RWPE2 (cell line): ENCODE measurements at regions not wholly inside any gene's neighbourhood (a gene's known extent, or its start where the extent isn't known, plus 50 kb on each side); places are given as distances from the start of the nearest gene placed in this dataset.

ENCODE experiments used
- ATAC-seq: fragments of 200-7000 bp; cut with Tn5 transposase; 3 replicates; pipeline ENCODE4 v1.9.1; 2021; ENCODE audit warnings: low read depth
- DNase-seq: peaks from one replicate; pipeline ENCODE4 v3.0.0-alpha.2; 2020; ENCODE audit warnings: low spot score
- H3K27ac ChIP-seq: fragments of 450-650 bp; 2 replicates; pipeline ENCODE4 v1.5.1; 2017; ENCODE audit warnings: mild to moderate bottlenecking; ENCODE audit not compliant: poor library complexity, severe bottlenecking
- H3K27me3 ChIP-seq: fragments of 250-450 bp; sonication (Bioruptor Pico); 2 replicates; pipeline ENCODE4 v1.5.1; 2021; ENCODE audit warnings: mild to moderate bottlenecking, moderate library complexity; ENCODE audit not compliant: insufficient read depth, poor library complexity, severe bottlenecking
- H3K36me3 ChIP-seq: fragments of 250-450 bp; sonication (Bioruptor Pico); 2 replicates; pipeline ENCODE4 v1.5.1; 2020; ENCODE audit warnings: low read depth, mild to moderate bottlenecking, moderate library complexity
- H3K4me1 ChIP-seq: fragments of 250-450 bp; sonication (Bioruptor Pico); 2 replicates; pipeline ENCODE4 v1.5.1; 2021; ENCODE audit warnings: mild to moderate bottlenecking, moderate library complexity; ENCODE audit not compliant: insufficient read depth, poor library complexity, severe bottlenecking
- H3K4me3 ChIP-seq: fragments of 250-450 bp; sonication (Bioruptor Pico); 2 replicates; pipeline ENCODE4 v1.5.1; 2021; ENCODE audit warnings: mild to moderate bottlenecking, moderate library complexity; ENCODE audit not compliant: severe bottlenecking
- H3K9me3 ChIP-seq: fragments of 250-450 bp; sonication (Bioruptor Pico); 2 replicates; pipeline ENCODE4 v1.5.1; 2021; ENCODE audit warnings: mild to moderate bottlenecking, moderate library complexity; ENCODE audit not compliant: severe bottlenecking
- TF ChIP-seq, protein P1 (sequence below): fragments of 450-650 bp; IDR thresholded peaks from one replicate; pipeline ENCODE4 v1.5.1; 2017; ENCODE audit warnings: mild to moderate bottlenecking, moderate library complexity; ENCODE audit not compliant: poor library complexity, severe bottlenecking

GRCh38 chr2:59924346-59924745 is 629.1 kb downstream of the BCL11A start:
- no peaks in the 10 kb centered on the region for H3K36me3 ChIP-seq
- no peaks in the 10 kb centered on the region for H3K4me1 ChIP-seq
- no peak for ATAC-seq
- no peak overlapping the region for H3K4me3 ChIP-seq
- TF ChIP-seq, protein P1, sequence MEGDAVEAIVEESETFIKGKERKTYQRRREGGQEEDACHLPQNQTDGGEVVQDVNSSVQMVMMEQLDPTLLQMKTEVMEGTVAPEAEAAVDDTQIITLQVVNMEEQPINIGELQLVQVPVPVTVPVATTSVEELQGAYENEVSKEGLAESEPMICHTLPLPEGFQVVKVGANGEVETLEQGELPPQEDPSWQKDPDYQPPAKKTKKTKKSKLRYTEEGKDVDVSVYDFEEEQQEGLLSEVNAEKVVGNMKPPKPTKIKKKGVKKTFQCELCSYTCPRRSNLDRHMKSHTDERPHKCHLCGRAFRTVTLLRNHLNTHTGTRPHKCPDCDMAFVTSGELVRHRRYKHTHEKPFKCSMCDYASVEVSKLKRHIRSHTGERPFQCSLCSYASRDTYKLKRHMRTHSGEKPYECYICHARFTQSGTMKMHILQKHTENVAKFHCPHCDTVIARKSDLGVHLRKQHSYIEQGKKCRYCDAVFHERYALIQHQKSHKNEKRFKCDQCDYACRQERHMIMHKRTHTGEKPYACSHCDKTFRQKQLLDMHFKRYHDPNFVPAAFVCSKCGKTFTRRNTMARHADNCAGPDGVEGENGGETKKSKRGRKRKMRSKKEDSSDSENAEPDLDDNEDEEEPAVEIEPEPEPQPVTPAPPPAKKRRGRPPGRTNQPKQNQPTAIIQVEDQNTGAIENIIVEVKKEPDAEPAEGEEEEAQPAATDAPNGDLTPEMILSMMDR, result no peak
- no peaks in the 10 kb centered on the region for H3K27me3 ChIP-seq
- H3K27ac ChIP-seq, result no peak overlapping the region
- no peak for DNase-seq
- no peaks in the 10 kb centered on the region for H3K9me3 ChIP-seq

DNA sequence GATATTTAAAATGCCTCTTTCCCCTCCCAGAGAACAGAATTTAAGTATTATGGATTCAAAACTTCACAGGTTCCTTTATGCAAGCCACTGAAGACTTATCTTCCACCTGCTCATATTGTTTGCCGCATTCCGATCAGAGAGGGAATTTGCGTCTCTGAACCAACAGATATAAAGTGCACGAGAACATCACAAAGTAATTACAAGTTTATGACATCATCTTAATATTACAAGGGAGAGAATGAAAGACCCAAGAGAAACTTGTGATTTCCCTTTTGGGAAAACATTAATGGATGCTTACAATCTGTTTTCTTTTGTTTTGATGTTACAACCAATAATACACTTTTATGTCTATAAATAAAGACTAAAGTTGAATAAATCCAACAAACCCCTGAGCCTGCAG is 631.0 kb downstream of the BCL11A start:
- ATAC-seq (no peak), DNase-seq (no peak)
- H3K9me3 ChIP-seq, result no peaks in the 10 kb centered on the region
- H3K4me1 ChIP-seq, result no peaks in the 10 kb centered on the region
- TF ChIP-seq, protein P1, result no peak
- no peaks in the 10 kb centered on the region for H3K36me3 ChIP-seq
- H3K4me3 ChIP-seq, result no peak overlapping the region
- no peaks in the 10 kb centered on the region for H3K27me3 ChIP-seq
- H3K27ac ChIP-seq, result no peak overlapping the region

DNA sequence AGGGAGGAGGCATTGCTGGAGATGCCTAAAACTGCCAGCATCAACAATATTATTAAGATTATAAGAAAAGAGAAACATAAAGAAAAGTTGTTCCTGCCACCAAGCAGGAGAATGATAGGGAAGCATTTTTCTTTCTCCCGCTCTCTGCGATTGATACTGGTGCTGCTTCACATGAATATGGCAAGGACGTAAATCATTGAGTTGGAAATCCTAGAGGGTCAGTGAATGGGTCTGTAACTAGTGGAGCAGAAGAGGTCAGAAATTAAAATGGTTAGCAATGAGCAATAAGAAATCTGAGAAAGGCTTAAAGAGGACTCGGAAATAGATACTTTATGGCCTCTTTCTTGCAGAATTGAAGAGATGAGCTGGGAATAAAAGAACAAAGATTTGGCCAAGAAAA is 631.7 kb downstream of the BCL11A start:
- ATAC-seq, result no peak

DNA sequence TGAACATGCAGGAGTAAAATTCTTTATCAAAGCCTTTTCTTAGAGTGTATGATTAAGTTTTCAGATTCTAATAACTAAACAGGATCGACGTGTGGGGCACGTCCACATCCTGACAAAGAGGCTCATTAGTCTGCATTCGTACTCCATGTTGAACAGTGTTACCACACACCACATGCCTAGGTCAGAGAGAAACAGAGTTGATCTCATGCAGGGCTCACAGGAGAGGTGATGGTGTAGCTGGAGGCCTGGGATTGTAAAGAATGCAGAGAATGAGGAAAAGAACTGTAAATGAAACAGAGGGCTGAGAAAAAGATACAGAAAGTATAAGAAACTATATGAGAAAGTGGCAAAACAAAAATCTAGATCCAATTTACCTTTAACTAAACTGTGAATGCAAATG is 632.5 kb downstream of the BCL11A start:
- ATAC-seq (no peak), DNase-seq (no peak)
- Histone ChIP-seq H3K27ac (no peak overlapping the region), H3K4me3 (no peak overlapping the region), H3K36me3 (no peaks in the 10 kb centered on the region), H3K4me1 (no peaks in the 10 kb centered on the region), H3K27me3 (no peaks in the 10 kb centered on the region), H3K9me3 (no peaks in the 10 kb centered on the region)
- TF ChIP-seq, protein P1, result no peak

More for the DNA sequence above, 631.7 kb downstream of the BCL11A start:
- Histone ChIP-seq H3K9me3 (no peaks in the 10 kb centered on the region), H3K27ac (no peak overlapping the region), H3K4me3 (no peak overlapping the region), H3K27me3 (no peaks in the 10 kb centered on the region), H3K36me3 (no peaks in the 10 kb centered on the region), H3K4me1 (no peaks in the 10 kb centered on the region)
- TF ChIP-seq, protein P1, result no peak
- DNase-seq, result no peak

DNA sequence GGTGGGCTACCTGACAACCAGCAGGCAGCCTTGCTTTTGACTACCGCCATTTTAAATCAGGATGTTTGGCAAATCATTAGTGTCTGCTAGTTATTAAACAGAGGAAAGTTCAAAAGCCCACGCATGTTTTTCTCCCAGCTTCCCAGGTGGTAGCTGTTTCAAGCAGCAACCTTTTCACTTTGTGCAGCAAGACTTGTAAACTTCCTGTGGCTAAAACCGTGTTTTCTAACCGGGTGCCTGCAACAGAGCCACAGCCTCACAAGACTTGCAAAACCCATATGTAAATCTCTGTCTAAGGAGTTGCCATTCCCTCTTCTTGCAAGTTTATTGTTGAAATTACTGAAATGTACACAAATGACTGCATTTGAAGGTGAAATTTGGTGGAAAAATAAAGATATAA is 633.1 kb downstream of the BCL11A start:
- H3K4me3 ChIP-seq, result no peak overlapping the region
- no peak overlapping the region for H3K27ac ChIP-seq
- no peaks in the 10 kb centered on the region for H3K9me3 ChIP-seq
- H3K4me1 ChIP-seq, result no peaks in the 10 kb centered on the region
- no peaks in the 10 kb centered on the region for H3K36me3 ChIP-seq
- no peak for ATAC-seq
- DNase-seq, result no peak
- TF ChIP-seq, protein P1, result no peak
- no peaks in the 10 kb centered on the region for H3K27me3 ChIP-seq
